GM10248 (cell line): ENCODE measurements at regions not wholly inside any gene's neighbourhood (a gene's known extent, or its start where the extent isn't known, plus 50 kb on each side); places are given as distances from the start of the nearest gene placed in this dataset.

Experiments
- CTCF ChIA-PET: fragments of 300-600 bp; sonication (Branson Sonifier 250); formaldehyde crosslinking; extraction: SDS; loops from one replicate; lab custom pipeline; 2021; ENCODE audit warnings: antibody characterized with exemption; lab: Yijun Ruan, JAX
- POLR2A ChIA-PET: fragments of 350-650 bp; sonication (Branson Sonifier 250); formaldehyde crosslinking; extraction: SDS; loops from one replicate; lab custom pipeline; 2020; ENCODE audit warnings: antibody characterized with exemption; lab: Yijun Ruan, JAX
- DNase-seq: peaks from one replicate; pipeline ENCODE4 v3.0.0; 2012; ENCODE audit errors: extremely low spot score
- CTCF ChIP-seq: IDR thresholded peaks from 2 replicates; pipeline ENCODE4 v1.5.1; 2012; ENCODE audit warnings: mild to moderate bottlenecking, low read depth; ENCODE audit errors: extremely low read depth, missing control alignments, control extremely low read depth

- no peak for TF ChIP-seq CTCF
- ChIA-PET POLR2A (no interaction called here), CTCF (interaction anchor here (1.3 kb wide), 1 partner anchor 59 kb away, joined by 3 read pairs; no protein-coding TSS in a partner anchor)
- no peak for DNase-seq
Observed at GRCh38 chr14:62216121-62216520, 453.9 kb downstream of the SNAPC1 start.

GRCh38 chr14:62234849-62235248, 472.6 kb downstream of the SNAPC1 start:
- no peak for TF ChIP-seq CTCF
- no peak for DNase-seq
- POLR2A ChIA-PET = no interaction called here
- CTCF ChIA-PET = interaction anchor here (2.7 kb wide), 1 partner anchor 11 kb away, joined by 6 read pairs; no protein-coding TSS in a partner anchor

GRCh38 chr14:62244221-62244620, 482.0 kb downstream of the SNAPC1 start:
- no peak for TF ChIP-seq CTCF
- ChIA-PET CTCF (no interaction called here), POLR2A (no interaction called here)
- no peak for DNase-seq

GRCh38 chr14:62247266-62247665, 485.0 kb downstream of the SNAPC1 start:
- no peak for TF ChIP-seq CTCF
- CTCF ChIA-PET = no interaction called here
- POLR2A ChIA-PET = no interaction called here
- no peak for DNase-seq

GRCh38 chr14:62251237-62251636, 489.0 kb downstream of the SNAPC1 start:
- POLR2A ChIA-PET = no interaction called here
- no peak for DNase-seq
- CTCF ChIA-PET = interaction anchor here (0.8 to 1.4 kb wide), 2 partner anchors 9 to 14 kb away, joined by 3 read pairs; no protein-coding TSS in a partner anchor
- no peak for TF ChIP-seq CTCF

- ChIA-PET CTCF (no interaction called here), POLR2A (no interaction called here)
- no peak for TF ChIP-seq CTCF
- DNase-seq = no peak
Observed at GRCh38 chr14:62253171-62253570, 491.0 kb downstream of the SNAPC1 start.

- no peak for DNase-seq
- POLR2A ChIA-PET = no interaction called here
- TF ChIP-seq CTCF = no peak
- CTCF ChIA-PET = no interaction called here
Observed at GRCh38 chr14:62253911-62254310, 491.7 kb downstream of the SNAPC1 start.
